Testis (tissue), 2 donors: ENCODE measurements at regions not wholly inside any gene's neighbourhood (a gene's known extent, or its start where the extent isn't known, plus 50 kb on each side); places are given as distances from the start of the nearest gene placed in this dataset.

Experiments used
- DNase-seq: peaks from one replicate; pipeline ENCODE4 v3.0.0-alpha.2; 2019
- H3K27ac ChIP-seq, 2 donors: fragments of 200-600 bp; sonication (generic); one replicate each; pipeline ENCODE4 v1.5.1; 2019
- H3K27me3 ChIP-seq: fragments of 200-600 bp; sonication (generic); one replicate; pipeline ENCODE4 v1.5.1; 2019
- H3K36me3 ChIP-seq: fragments of 200-600 bp; sonication (generic); one replicate; pipeline ENCODE4 v1.5.1; 2017; ENCODE audit warnings: low read depth; ENCODE audit errors: missing control alignments
- H3K4me1 ChIP-seq: fragments of 200-600 bp; sonication (generic); one replicate; pipeline ENCODE4 v1.5.1; 2019
- H3K4me3 ChIP-seq, 2 donors: fragments of 200-600 bp; sonication (generic); one replicate each; pipeline ENCODE4 v1.5.1; 2017 to 2019
- H3K9me3 ChIP-seq: fragments of 200-600 bp; sonication (generic); one replicate; pipeline ENCODE4 v1.5.1; 2017
- CTCF ChIP-seq, 3 experiments: fragments of 450-650 bp in 2 of 3; fragments of 200-600 bp in 1 of 3; sonication (generic) in 1 of 3; IDR thresholded peaks; one replicate each; pipeline ENCODE4 v1.5.1; 2016 to 2019; ENCODE audit warnings: antibody characterized with exemption in 3 of 3, mild to moderate bottlenecking in 2 of 3, moderate library complexity in 1 of 3
- POLR2A ChIP-seq: fragments of 450-650 bp; IDR thresholded peaks from one replicate; pipeline ENCODE4 v1.6.1; 2017; ENCODE audit warnings: antibody characterized with exemption, mild to moderate bottlenecking, moderate library complexity
- WGBS, 2 donors: methylation state at CpG; one replicate each; pipeline ENCODE4 v1.1.5; 2018; 5-methylcytosine and 5-hydroxymethylcytosine counted together
- intact Hi-C: fragments of 100-400 bp; cut with DNase I; formaldehyde crosslinking; loops from one replicate; pipeline ENCODE4 v1.15.1; 2023; ENCODE audit warnings: low total_unique reads

- intact Hi-C loops: no loop called here
- H3K4me1 ChIP-seq: no peaks in the 10 kb centered on the region
- no peak overlapping the region for H3K4me3 ChIP-seq
- H3K27me3 ChIP-seq: no peaks in the 10 kb centered on the region
- no peak for DNase-seq
- TF ChIP-seq CTCF (IDR thresholded peaks at IDR 0.05) (no peak), POLR2A (no peak)
- H3K36me3 ChIP-seq: no peaks in the 10 kb centered on the region
- WGBS, 2 donors: 82 to 87% methylated on average over 4 of the region's 4 CpGs
- H3K27ac ChIP-seq: no peak overlapping the region
- no peaks in the 10 kb centered on the region for H3K9me3 ChIP-seq
Measured at GRCh38 chr4:12932203-12932788, 551.8 kb downstream of the RAB28 start.

GRCh38 chr4:12929784-12930183, 554.4 kb downstream of the RAB28 start:
- intact Hi-C loops: no loop called here
- Histone ChIP-seq H3K27ac (no peak overlapping the region), H3K4me1 (no peaks in the 10 kb centered on the region), H3K36me3 (no peaks in the 10 kb centered on the region), H3K4me3 (no peak overlapping the region), H3K9me3 (no peaks in the 10 kb centered on the region), H3K27me3 (no peaks in the 10 kb centered on the region)
- TF ChIP-seq CTCF (IDR thresholded peaks at IDR 0.05) (no peak), POLR2A (no peak)
- WGBS, 2 donors: 83 to 92% methylated on average over 1 of the region's 1 CpG
- no peak for DNase-seq

- Histone ChIP-seq H3K4me1 (no peaks in the 10 kb centered on the region), H3K9me3 (no peaks in the 10 kb centered on the region), H3K27me3 (no peaks in the 10 kb centered on the region), H3K27ac (no peak overlapping the region), H3K36me3 (no peaks in the 10 kb centered on the region), H3K4me3 (no peak overlapping the region)
- intact Hi-C loops: no loop called here
- DNase-seq: no peak
- TF ChIP-seq POLR2A (no peak), CTCF (IDR thresholded peaks at IDR 0.05) (no peak)
Measured at GRCh38 chr4:12928751-12929150, 555.4 kb downstream of the RAB28 start.

- Histone ChIP-seq H3K4me3 (no peak overlapping the region), H3K27me3 (no peaks in the 10 kb centered on the region), H3K36me3 (no peaks in the 10 kb centered on the region), H3K4me1 (no peaks in the 10 kb centered on the region), H3K9me3 (no peaks in the 10 kb centered on the region), H3K27ac (no peak overlapping the region)
- no peak for DNase-seq
- WGBS, 2 donors: 58 to 69% methylated on average over 5 of the region's 5 CpGs
- intact Hi-C loops: no loop called here
- no peak for TF ChIP-seq POLR2A
- TF ChIP-seq CTCF (IDR thresholded peaks at IDR 0.05): no peak
Measured at GRCh38 chr4:12926189-12927066, 557.7 kb downstream of the RAB28 start.
